ENCODE measurements at regions not wholly inside any gene's neighbourhood (a gene's known extent, or its start where the extent isn't known, plus 50 kb on each side); places are given as distances from the start of the nearest gene placed in this dataset.
"Not testable (repeated sequence)": the region's sequence is repeated elsewhere in the genome, so short reads cannot be mapped to it uniquely, and the experiment has no call there.

- not testable (repeated sequence) for TF ChIP-seq ZNF274 (IDR thresholded peaks at IDR 0.05; ENCODE audit: low read depth, low read length); EZH2 (IDR thresholded peaks at IDR 0.05); CEBPB (IDR thresholded peaks at IDR 0.05; ENCODE audit: low read depth)
- TF ChIP-seq, protein P1, sequence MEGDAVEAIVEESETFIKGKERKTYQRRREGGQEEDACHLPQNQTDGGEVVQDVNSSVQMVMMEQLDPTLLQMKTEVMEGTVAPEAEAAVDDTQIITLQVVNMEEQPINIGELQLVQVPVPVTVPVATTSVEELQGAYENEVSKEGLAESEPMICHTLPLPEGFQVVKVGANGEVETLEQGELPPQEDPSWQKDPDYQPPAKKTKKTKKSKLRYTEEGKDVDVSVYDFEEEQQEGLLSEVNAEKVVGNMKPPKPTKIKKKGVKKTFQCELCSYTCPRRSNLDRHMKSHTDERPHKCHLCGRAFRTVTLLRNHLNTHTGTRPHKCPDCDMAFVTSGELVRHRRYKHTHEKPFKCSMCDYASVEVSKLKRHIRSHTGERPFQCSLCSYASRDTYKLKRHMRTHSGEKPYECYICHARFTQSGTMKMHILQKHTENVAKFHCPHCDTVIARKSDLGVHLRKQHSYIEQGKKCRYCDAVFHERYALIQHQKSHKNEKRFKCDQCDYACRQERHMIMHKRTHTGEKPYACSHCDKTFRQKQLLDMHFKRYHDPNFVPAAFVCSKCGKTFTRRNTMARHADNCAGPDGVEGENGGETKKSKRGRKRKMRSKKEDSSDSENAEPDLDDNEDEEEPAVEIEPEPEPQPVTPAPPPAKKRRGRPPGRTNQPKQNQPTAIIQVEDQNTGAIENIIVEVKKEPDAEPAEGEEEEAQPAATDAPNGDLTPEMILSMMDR (IDR thresholded peaks at IDR 0.05 in 2 of 3, conservative IDR thresholded peaks at IDR 0.05 in 1 of 3; ENCODE audit: borderline replicate concordance in 1 of 3, insufficient read depth in 1 of 3, low read depth in 2 of 3, low read length in 2 of 3): not testable (repeated sequence)
Observed at GRCh38 chr15:54781220-54781619, 415.5 kb downstream of the RSL24D1 start.

All from HCT116 (cell line).